ENCODE measurements at regions not wholly inside any gene's neighbourhood (a gene's known extent, or its start where the extent isn't known, plus 50 kb on each side); places are given as distances from the start of the nearest gene placed in this dataset.

- no peak for TF ChIP-seq POLR2A (IDR thresholded peaks at IDR 0.05)
- no peak for TF ChIP-seq CTCF (IDR thresholded peaks at IDR 0.05)
These were observed 236.4 kb upstream of the TMEM72 start for GRCh38 chr10:44674536-44675386.

Data from thyroid gland (tissue), 4 donors.